Caco-2 (cell line): ENCODE measurements at regions not wholly inside any gene's neighbourhood (a gene's known extent, or its start where the extent isn't known, plus 50 kb on each side); places are given as distances from the start of the nearest gene placed in this dataset.

Experiments
- BruUV-seq: library from RNA; stranded (reverse); fragments of 400-500 nt; replicated peaks from 2 replicates; lab custom pipeline; 2021; lab: Mats Ljungman, UMichigan
- CTCF ChIA-PET: fragments of 300-600 bp; sonication (Branson Sonifier 250); formaldehyde crosslinking; loops from one replicate; lab custom pipeline; 2022; ENCODE audit warnings: antibody characterized with exemption; lab: Charles Lee
- POLR2A ChIA-PET: fragments of 300-600 bp; sonication (Branson Sonifier 250); formaldehyde crosslinking; loops from one replicate; lab custom pipeline; 2022; ENCODE audit warnings: antibody characterized with exemption; lab: Charles Lee
- DNase-seq, 2 experiments: peaks; one replicate each; pipeline versions ENCODE4 v3.0.0 to v3.0.0-alpha.2; 2020 to 2022
- H3K27me3 ChIP-seq: replicated peaks from 2 replicates; pipeline ENCODE4 v1.6.0; 2011; ENCODE audit warnings: low read length; ENCODE audit not compliant: control insufficient read depth, insufficient read depth
- H3K36me3 ChIP-seq: 2 replicates; pipeline ENCODE4 v1.5.1; 2011; ENCODE audit warnings: low read length; ENCODE audit not compliant: control insufficient read depth, insufficient read depth
- H3K4me1 ChIP-seq: fragments of 250-450 bp; sonication (Bioruptor Pico); 2 replicates; pipeline ENCODE4 v1.5.1; 2020; ENCODE audit warnings: mild to moderate bottlenecking
- H3K4me3 ChIP-seq: 2 replicates; pipeline ENCODE4 v1.5.1; 2011; ENCODE audit warnings: low read depth, mild to moderate bottlenecking, control low read depth, low read length
- H3K9me3 ChIP-seq: fragments of 250-450 bp; sonication (Bioruptor Pico); 2 replicates; pipeline ENCODE4 v1.5.1; 2020; ENCODE audit warnings: mild to moderate bottlenecking, moderate library complexity
- H3K27ac Mint-ChIP-seq: one replicate; pipeline ENCODE4 v1.8.0; 2022; ENCODE audit warnings: mixed read lengths; ENCODE audit not compliant: unreplicated experiment
- H3K27me3 Mint-ChIP-seq: one replicate; pipeline ENCODE4 v1.8.0; 2022; ENCODE audit warnings: mixed read lengths; ENCODE audit not compliant: insufficient read depth, unreplicated experiment
- H3K36me3 Mint-ChIP-seq: one replicate; pipeline ENCODE4 v1.8.0; 2022; ENCODE audit warnings: mild to moderate bottlenecking, mixed read lengths; ENCODE audit not compliant: insufficient read depth, unreplicated experiment
- H3K4me1 Mint-ChIP-seq: one replicate; pipeline ENCODE4 v1.8.0; 2022; ENCODE audit warnings: low read depth, mixed read lengths; ENCODE audit not compliant: unreplicated experiment
- H3K4me3 Mint-ChIP-seq: one replicate; pipeline ENCODE4 v1.8.0; 2022; ENCODE audit warnings: mild to moderate bottlenecking, moderate library complexity, mixed read lengths; ENCODE audit not compliant: unreplicated experiment
- H3K9me3 Mint-ChIP-seq: one replicate; pipeline ENCODE4 v1.8.0; 2022; ENCODE audit warnings: mixed read lengths; ENCODE audit not compliant: unreplicated experiment
- CTCF ChIP-seq, 2 experiments: fragments of 200-600 bp in 1 of 2; IDR thresholded peaks; 1 replicate in 1 of 2; 2 replicates in 1 of 2; pipeline versions ENCODE4 v1.5.1 to v1.8.0; 2011 to 2022; ENCODE audit warnings: antibody characterized with exemption in 1 of 2, control low read depth in 1 of 2, inconsistent platforms in 1 of 2, low read depth in 1 of 2, low read length in 1 of 2, mild to moderate bottlenecking in 1 of 2, moderate library complexity in 1 of 2; ENCODE audit not compliant: insufficient read depth in 1 of 2, severe bottlenecking in 1 of 2, unreplicated experiment in 1 of 2
- intact Hi-C: fragments of 100-400 bp; cut with micrococcal nuclease; formaldehyde crosslinking; loops from one replicate; pipeline ENCODE4 v1.10.0; 2022; ENCODE audit not compliant: unreplicated experiment

GRCh38 chr5:56683281-56683680 lies 132.1 kb upstream of the MAP3K1 start:
- intact Hi-C loops = no loop called here
- Histone ChIP-seq H3K27me3 (no peaks in the 10 kb centered on the region), H3K4me3 (no peak overlapping the region), H3K9me3 (peaks cover 3% of the 10 kb centered on the region; the same call in 1 of the 2 replicates), H3K4me1 (peaks cover 10% of the 10 kb centered on the region; the same call in 1 of the 2 replicates), H3K36me3 (no peaks in the 10 kb centered on the region)
- Mint-ChIP-seq H3K9me3 (no peaks in the 10 kb centered on the region), H3K27ac (no peak overlapping the region), H3K27me3 (no peaks in the 10 kb centered on the region), H3K36me3 (no peaks in the 10 kb centered on the region), H3K4me1 (peaks cover 12% of the 10 kb centered on the region), H3K4me3 (no peak overlapping the region)
- ChIA-PET POLR2A (no interaction called here), CTCF (no interaction called here)
- DNase-seq = no peak
- no peak for TF ChIP-seq CTCF (IDR thresholded peaks at IDR 0.05; ENCODE audit: insufficient read depth in 1 of 2, low read depth in 1 of 2, low read length in 1 of 2, severe bottlenecking in 1 of 2, unreplicated experiment in 1 of 2)
- BruUV-seq = no TSS peak

- no peak for TF ChIP-seq CTCF (IDR thresholded peaks at IDR 0.05; ENCODE audit: insufficient read depth in 1 of 2, low read depth in 1 of 2, low read length in 1 of 2, severe bottlenecking in 1 of 2, unreplicated experiment in 1 of 2)
- no peak overlapping the region for H3K27ac Mint-ChIP-seq
- H3K9me3 Mint-ChIP-seq = no peaks in the 10 kb centered on the region
- intact Hi-C loops = no loop called here
- Histone ChIP-seq H3K4me1 (peaks cover 14% of the 10 kb centered on the region), H3K9me3 (peaks cover 3% of the 10 kb centered on the region; the same call in 1 of the 2 replicates), H3K4me3 (no peak overlapping the region), H3K36me3 (no peaks in the 10 kb centered on the region), H3K27me3 (no peaks in the 10 kb centered on the region)
- H3K4me1 Mint-ChIP-seq = peaks cover 16% of the 10 kb centered on the region
- H3K36me3 Mint-ChIP-seq = no peaks in the 10 kb centered on the region
- H3K27me3 Mint-ChIP-seq = no peaks in the 10 kb centered on the region
- POLR2A ChIA-PET = no interaction called here
- no peak for DNase-seq
- CTCF ChIA-PET = no interaction called here
- H3K4me3 Mint-ChIP-seq = no peak overlapping the region
- no TSS peak for BruUV-seq
Measured at GRCh38 chr5:56681346-56681745, 134.0 kb upstream of the MAP3K1 start.

- Histone ChIP-seq H3K36me3 (no peaks in the 10 kb centered on the region), H3K4me1 (peaks cover 20% of the 10 kb centered on the region), H3K4me3 (no peak overlapping the region), H3K9me3 (peaks cover 3% of the 10 kb centered on the region; the same call in 1 of the 2 replicates), H3K27me3 (no peaks in the 10 kb centered on the region)
- Mint-ChIP-seq H3K36me3 (no peaks in the 10 kb centered on the region), H3K27me3 (no peaks in the 10 kb centered on the region), H3K27ac (no peak overlapping the region), H3K4me3 (no peak overlapping the region), H3K4me1 (peaks cover 22% of the 10 kb centered on the region), H3K9me3 (no peaks in the 10 kb centered on the region)
- no TSS peak for BruUV-seq
- intact Hi-C loops = no loop called here
- no peak for TF ChIP-seq CTCF (IDR thresholded peaks at IDR 0.05; ENCODE audit: insufficient read depth in 1 of 2, low read depth in 1 of 2, low read length in 1 of 2, severe bottlenecking in 1 of 2, unreplicated experiment in 1 of 2)
- no peak for DNase-seq
- ChIA-PET POLR2A (no interaction called here), CTCF (no interaction called here)
Measured at GRCh38 chr5:56680731-56681130, 134.6 kb upstream of the MAP3K1 start.
